Panc1 (cell line): ENCODE measurements at regions not wholly inside any gene's neighbourhood (a gene's known extent, or its start where the extent isn't known, plus 50 kb on each side); places are given as distances from the start of the nearest gene placed in this dataset.

Experiments
- POLR2AphosphoS5 ChIP-seq: IDR thresholded peaks from 2 replicates; pipeline ENCODE4 v1.6.1; 2012; ENCODE audit warnings: mild to moderate bottlenecking, low read depth, low read length, moderate library complexity
- SIN3A ChIP-seq: IDR thresholded peaks from 2 replicates; pipeline ENCODE4 v1.6.1; 2012; ENCODE audit warnings: low read depth, mild to moderate bottlenecking, low read length, moderate library complexity, borderline replicate concordance; ENCODE audit not compliant: insufficient read depth
- TCF7L2 ChIP-seq: IDR thresholded peaks from 2 replicates; pipeline ENCODE4 v1.6.1; 2011; ENCODE audit warnings: mild to moderate bottlenecking, low read depth, low read length, inconsistent platforms
- TF ChIP-seq, protein P1 (sequence below): fragments of 450-650 bp; IDR thresholded peaks from 2 replicates; pipeline ENCODE4 v1.5.1; 2017; ENCODE audit warnings: mild to moderate bottlenecking
- TF ChIP-seq, protein P2 (sequence below), 2 experiments: IDR thresholded peaks; 2 replicates each; pipeline ENCODE4 v1.6.1; 2011 to 2012; ENCODE audit warnings: low read depth in 2 of 2, control low read depth in 1 of 2, low read length in 1 of 2, mild to moderate bottlenecking in 1 of 2, moderate library complexity in 1 of 2; ENCODE audit not compliant: insufficient read depth in 1 of 2

DNA sequence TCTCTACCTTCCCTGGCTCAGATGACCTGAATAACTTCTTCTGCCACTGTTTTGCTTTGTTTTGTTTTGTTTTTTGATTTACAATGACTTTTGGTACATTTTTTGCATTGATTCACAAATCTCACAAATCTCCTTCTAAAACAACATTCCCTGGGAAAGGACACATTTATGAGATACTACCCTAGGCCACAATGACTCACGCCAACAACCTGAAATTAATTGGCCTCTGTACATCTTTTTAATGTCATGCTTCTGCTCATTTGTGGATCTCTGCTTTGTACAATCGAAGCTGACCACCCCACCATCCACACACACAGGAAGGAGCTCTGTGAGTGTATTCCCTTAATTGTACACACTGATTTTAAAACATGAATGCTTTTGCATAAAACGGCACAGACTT is 156.7 kb upstream of the PFKP start:
- TF ChIP-seq, protein P1, sequence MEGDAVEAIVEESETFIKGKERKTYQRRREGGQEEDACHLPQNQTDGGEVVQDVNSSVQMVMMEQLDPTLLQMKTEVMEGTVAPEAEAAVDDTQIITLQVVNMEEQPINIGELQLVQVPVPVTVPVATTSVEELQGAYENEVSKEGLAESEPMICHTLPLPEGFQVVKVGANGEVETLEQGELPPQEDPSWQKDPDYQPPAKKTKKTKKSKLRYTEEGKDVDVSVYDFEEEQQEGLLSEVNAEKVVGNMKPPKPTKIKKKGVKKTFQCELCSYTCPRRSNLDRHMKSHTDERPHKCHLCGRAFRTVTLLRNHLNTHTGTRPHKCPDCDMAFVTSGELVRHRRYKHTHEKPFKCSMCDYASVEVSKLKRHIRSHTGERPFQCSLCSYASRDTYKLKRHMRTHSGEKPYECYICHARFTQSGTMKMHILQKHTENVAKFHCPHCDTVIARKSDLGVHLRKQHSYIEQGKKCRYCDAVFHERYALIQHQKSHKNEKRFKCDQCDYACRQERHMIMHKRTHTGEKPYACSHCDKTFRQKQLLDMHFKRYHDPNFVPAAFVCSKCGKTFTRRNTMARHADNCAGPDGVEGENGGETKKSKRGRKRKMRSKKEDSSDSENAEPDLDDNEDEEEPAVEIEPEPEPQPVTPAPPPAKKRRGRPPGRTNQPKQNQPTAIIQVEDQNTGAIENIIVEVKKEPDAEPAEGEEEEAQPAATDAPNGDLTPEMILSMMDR, result no peak
- TF ChIP-seq SIN3A (no peak), POLR2AphosphoS5 (no peak), TCF7L2 (no peak)
- TF ChIP-seq, protein P2, sequence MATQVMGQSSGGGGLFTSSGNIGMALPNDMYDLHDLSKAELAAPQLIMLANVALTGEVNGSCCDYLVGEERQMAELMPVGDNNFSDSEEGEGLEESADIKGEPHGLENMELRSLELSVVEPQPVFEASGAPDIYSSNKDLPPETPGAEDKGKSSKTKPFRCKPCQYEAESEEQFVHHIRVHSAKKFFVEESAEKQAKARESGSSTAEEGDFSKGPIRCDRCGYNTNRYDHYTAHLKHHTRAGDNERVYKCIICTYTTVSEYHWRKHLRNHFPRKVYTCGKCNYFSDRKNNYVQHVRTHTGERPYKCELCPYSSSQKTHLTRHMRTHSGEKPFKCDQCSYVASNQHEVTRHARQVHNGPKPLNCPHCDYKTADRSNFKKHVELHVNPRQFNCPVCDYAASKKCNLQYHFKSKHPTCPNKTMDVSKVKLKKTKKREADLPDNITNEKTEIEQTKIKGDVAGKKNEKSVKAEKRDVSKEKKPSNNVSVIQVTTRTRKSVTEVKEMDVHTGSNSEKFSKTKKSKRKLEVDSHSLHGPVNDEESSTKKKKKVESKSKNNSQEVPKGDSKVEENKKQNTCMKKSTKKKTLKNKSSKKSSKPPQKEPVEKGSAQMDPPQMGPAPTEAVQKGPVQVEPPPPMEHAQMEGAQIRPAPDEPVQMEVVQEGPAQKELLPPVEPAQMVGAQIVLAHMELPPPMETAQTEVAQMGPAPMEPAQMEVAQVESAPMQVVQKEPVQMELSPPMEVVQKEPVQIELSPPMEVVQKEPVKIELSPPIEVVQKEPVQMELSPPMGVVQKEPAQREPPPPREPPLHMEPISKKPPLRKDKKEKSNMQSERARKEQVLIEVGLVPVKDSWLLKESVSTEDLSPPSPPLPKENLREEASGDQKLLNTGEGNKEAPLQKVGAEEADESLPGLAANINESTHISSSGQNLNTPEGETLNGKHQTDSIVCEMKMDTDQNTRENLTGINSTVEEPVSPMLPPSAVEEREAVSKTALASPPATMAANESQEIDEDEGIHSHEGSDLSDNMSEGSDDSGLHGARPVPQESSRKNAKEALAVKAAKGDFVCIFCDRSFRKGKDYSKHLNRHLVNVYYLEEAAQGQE (IDR thresholded peaks at IDR 0.05; ENCODE audit: insufficient read depth in 1 of 2, low read depth in 2 of 2, low read length in 1 of 2), result no peak
